ENCODE measurements at regions not wholly inside any gene's neighbourhood (a gene's known extent, or its start where the extent isn't known, plus 50 kb on each side); places are given as distances from the start of the nearest gene placed in this dataset.
"Not testable (repeated sequence)": the region's sequence is repeated elsewhere in the genome, so short reads cannot be mapped to it uniquely, and the experiment has no call there.

DNA sequence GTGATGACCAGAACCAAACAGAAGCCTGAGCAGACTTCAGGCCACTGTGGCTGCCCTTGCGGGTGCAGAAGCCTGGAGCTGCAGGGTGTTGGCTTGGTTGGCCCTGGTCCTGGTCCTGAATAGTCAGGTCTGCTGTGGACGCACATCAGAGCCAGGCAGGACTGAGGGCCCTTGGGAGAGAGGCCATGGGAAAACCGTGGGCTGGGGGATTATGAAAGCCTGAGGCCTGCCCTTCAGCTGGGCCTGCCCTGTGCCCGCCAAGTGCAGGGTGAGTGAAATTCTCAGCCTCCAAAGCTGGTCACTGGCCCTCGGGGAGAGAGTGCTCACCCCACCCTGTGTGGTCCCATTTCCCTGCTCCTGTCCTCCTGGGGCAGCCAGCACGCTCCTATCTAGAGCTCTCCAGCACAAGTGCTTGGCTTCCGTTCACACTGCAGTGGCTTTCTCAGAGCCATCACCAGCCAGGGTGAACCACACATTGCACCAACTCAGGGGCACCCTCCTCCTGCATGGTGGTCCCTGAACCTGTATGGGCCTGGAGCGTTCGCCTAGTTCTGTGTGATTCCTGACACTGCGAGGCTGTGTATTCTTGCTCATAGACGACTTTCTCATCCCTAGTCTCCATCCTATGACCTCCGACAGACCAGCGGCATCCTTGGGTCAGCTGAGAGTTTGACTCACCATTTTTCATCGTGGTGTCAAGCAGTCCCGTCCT is 146.1 kb downstream of the TTLL2 start:
- DNase-seq: no peak

DNA sequence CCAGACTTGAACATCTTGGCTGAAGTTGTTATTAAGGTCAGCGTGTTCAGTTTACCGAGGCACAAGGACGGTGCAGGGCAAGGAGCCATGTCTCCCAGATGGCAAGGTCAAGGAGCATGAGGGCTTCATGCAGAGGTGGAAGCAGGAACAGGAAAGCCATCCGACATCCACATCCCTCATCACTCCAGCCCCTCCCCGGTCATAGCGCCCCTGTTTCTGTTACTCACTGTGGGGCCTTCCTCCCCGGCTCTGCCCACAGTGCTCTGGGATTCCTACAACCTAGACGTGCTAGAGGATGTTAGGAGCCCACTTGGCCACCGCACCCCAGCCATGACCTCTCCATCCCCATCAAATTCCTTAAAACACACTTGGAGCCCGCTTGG is 146.7 kb downstream of the TTLL2 start:
- DNase-seq: no peak

DNA sequence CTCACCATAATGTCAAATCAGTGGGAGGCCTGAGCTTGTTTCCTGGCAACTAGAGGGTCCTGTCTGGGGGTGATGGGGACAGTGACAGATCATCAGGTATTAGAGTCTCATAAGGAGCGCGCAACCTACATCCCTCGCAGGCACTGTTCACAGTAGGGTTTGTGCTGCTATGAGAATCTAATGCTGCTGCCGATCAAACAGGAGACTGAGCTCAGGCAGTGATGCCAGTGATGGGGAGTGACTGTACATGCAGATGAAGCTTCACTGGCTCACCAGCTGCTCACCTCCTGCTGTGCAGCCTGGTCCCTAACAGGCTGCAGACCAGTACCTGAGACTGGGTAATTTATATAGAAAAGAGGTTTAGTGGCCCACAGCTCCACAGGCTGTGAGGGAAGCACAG is 147.3 kb downstream of the TTLL2 start:
- DNase-seq: no peak

DNA sequence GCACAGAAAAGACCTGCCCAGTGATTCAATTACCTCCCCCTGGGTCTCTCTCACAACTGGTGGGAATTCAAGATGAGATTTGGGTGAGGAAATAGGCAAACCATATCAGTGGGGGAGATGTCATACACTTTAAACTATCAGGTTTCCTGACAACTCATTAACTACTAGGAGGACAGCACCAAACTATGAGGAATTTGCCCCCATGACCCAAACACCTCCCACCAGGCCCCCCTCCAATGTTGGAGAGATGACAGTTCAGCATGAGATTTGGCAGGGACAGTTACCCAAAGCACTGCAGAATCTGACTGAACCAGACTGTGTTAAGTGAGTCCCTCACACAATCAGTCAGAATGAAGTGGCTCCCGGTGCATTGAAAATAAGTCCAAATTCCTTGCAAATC is 148.0 kb downstream of the TTLL2 start:
- no peak for DNase-seq

DNA sequence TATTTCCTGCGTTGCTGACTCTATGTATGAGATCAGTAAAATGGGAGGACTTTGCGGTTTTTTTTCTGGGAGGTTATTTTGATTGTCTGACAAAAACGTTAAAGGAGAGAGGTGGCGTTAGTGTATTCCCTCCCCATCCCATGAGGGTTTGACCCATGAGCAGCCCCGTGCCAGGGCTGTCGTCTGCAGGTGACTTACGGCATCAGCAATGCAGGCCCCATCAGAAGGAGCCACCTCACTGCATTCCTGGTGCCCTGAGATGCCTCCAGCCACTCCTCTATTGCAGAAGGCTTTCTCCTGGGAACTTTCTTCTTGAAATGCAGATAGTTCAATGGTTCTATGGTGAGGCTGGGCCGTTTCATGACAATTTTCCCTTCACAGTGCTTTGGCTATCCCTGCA is 149.3 kb downstream of the TTLL2 start:
- DNase-seq: no peak

DNA sequence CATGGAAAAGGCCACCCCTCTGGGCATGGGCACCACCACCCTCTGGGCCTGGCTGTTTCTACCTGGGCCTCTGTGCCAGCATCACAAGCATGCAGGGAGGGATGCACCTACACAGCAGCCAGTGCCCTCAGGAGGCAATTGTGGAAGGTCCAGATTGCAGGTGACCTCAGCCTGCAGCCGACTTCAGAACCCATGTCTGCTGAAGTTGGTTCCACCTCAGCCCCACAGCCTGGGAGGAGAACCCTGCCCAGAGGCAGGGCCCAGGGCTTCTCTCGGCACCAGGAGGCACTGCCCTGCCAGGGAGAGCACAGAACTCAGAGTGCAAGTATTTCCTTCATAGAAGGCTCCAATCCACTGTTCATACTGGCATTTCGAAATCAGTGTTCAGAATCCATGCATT is 149.8 kb downstream of the TTLL2 start:
- no peak for DNase-seq

DNA sequence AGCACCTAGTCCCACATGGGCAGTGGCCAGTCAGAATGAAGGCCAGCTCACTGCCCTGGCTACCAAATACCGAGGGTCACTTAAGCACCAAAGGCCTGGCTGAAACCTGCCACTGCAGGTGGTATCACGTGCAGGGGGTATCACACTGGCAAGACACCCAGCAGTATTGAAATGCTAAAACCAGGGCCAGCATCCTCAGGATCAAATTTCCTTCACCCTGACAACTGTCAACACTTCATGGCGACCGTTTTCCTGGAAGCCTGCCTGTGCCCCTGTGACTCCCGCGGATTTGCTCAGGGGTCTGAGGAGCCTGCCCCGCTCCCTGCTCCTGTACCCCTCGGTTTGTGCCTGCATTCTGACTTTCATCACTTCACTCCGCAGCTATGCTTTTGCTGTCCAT is 151.1 kb downstream of the TTLL2 start:
- DNase-seq: no peak

DNA sequence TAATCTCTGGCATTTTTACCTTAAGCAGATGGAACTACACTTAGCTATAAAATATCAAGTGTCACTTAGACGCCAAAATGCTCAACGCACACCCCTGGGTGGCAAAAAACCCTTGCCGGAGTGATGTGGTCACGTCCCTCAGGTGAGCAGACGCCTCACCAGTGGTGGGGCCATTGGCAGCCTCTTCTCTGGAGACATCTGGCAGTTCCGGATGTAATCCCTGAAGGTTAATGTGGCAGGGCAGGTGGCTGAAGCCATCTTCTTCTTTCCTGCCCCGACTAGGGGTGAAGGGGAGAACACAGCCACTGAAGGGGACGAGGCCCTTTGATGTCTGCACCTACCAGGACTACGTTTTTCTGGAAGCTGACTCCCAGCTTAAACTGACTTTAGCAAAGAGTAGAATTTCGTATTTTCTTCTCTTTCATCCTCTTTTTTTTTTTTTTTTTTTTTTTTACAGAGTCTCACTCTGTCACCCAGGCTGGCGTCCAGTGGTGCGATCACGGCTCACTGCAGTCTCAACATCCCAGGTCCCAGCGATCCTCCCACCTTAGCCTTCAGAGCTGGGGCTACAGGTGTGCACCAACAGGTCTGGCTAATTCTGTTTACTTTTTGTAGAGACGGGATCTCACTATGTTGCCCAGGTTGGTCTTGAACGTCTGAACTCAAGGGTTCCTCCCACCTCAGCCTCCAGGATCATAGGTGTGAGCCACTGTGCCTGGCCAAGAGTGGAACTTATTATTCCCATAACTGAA is 152.1 kb downstream of the TTLL2 start:
- DNase-seq: no peak

DNA sequence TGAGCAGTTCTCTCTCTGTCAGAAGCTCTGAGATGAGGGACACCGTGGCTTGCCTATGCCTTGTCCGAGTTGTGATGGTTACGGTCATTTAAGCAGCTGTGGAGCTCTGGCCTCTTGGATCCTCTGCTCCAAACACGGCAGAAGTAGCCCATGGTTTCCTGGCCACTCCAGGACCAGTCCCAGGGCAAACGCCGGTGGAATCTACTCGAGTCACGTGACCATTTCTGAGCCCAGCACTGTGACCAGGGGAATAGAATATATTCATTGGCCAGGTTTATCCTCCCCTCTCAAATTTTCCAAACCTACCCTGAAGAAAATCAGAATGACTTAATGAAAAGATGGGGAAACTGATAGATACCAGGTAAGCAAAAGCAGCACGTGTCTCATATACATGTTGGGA is 152.8 kb downstream of the TTLL2 start:
- DNase-seq: no peak

DNA sequence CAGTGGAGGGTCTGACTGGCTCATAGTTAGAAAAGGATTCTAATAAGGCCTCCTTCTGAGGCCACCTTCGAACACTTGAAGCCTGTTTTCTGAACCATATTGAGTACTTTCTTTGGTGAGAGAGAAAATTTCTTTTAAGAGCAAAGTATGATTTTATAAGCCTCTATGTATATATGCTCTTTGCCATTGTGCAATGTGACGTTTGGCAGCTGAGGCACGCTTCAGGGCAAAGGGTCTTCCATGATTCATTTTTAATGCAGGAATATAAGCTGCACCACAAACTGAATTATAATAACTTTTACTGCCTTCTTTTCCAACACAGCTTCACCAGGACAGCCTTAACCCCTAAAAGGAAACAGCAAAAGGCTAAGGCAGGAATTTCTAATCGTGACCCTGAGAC is 154.4 kb downstream of the TTLL2 start:
- DNase-seq: no peak

DNA sequence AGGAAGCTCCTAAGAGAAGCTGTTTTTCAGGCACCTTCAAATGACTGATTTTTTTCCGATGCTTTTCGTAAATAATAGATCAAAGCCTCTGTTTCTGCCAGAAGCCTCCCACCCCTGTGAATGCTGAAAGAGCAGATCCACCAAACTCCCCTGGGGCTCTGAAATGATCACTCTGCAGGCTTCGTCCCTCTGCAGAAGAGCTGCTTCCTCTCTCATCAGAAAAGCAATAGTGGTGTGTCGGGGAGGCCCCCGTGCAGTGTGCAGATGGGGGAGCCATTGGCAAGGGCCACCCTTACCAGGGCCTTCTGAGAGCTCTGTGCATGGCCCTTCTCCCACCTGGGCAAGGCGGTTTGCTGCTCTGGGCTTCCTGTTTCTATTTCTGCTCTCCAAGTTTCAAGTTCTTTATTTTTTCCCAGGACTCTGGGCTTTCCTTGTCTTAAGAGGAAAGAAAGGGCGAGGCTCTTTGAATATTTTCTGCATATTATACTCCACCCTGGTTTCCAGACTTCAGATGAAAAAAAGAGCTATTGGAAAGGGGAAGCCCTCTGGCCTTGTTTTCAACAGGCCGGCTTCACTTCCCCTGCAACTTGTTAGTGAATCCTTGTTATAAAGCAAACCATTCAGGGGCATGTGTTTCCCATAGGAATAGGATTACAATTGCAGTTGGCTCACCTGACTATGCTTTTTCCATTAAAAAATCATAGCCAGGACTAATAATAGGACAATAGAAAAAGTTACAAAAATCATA is 155.2 kb downstream of the TTLL2 start:
- no peak for DNase-seq

DNA sequence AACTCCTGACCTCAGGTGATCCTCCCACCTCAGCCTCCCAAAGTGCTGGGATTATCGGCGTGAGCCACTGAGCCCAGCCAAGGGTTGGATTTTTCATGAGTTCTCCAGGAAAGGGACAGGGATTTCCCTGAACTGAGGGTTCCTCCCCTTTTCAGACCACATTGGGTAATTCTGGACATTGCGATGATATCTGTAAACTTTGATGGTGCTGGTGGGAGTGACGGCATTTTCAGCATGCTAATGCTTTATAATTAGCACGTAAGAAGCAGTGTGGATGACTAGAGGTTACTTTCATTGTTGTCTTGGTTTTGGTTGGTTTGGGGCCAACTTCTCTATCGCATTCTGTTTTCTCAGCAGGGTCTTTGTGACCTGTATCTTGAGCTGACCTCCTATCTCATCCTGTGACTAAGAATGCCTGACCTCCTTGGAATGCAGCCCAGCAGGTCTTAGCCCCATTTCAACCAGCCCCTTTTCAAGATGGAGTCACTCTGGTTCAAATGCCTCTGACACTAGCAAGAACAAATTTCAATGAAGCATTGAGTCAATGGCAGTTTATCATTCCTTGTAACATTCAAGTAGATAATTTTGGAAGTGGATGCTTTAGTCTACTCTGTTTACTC is 156.5 kb downstream of the TTLL2 start:
- no peak for DNase-seq

DNA sequence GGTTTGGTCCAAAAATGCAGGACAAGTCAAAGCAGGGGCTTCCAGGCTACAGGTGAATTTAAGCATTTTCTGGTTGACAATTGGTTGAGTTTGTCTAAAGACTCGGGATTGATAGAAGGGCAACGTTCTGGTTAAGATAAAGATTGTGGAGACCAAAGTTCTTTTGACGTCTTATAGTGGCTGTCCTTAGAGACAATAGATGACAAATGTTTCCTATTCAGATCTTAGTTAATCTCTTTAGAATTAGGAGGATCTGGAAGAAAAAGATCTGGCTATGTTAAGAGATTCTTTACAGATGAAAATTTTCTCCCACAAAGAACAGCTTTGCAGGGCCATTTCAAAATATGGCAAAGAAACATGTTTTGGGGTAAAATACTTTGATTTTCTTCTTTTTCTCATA is 157.9 kb downstream of the TTLL2 start:
- DNase-seq: not testable (repeated sequence)

DNA sequence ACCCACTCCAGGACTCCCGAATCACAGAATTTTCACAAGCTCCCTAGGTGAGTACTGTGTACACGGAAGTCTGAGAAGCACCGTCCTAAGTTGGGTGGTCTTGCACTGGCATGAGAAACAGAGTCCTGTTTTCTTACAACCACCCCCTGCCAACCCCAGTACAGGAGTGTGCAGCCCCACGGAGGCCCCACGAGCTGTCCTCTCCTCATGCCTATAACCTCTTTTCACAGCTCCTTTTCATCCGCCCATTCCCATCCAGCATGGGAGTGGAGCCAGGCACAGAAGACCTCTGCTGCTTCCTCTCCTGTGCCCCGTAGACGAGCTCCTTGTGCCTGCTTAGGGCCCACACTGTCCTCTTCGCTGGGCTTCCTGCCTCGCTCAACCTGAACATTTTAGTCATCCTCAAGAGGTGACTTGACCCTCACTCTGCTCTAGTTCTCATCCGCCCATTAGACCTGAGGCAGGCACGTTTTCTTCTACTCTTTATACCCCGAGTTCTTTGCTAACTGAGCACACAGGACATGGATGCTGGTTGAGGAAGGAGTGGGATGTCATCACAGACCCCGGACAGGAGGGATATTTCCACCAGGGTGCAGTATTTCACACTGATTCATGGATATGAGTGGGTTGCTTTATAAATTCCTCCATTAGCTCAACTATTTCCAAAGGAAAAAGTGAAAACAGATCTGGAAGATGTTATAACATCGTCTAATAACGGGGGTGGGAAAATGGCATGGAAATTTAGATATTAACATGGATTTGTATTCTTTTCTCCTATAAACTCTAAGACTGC is 160.5 kb downstream of the TTLL2 start:
- peak; percentile 72 for DNase-seq

DNA sequence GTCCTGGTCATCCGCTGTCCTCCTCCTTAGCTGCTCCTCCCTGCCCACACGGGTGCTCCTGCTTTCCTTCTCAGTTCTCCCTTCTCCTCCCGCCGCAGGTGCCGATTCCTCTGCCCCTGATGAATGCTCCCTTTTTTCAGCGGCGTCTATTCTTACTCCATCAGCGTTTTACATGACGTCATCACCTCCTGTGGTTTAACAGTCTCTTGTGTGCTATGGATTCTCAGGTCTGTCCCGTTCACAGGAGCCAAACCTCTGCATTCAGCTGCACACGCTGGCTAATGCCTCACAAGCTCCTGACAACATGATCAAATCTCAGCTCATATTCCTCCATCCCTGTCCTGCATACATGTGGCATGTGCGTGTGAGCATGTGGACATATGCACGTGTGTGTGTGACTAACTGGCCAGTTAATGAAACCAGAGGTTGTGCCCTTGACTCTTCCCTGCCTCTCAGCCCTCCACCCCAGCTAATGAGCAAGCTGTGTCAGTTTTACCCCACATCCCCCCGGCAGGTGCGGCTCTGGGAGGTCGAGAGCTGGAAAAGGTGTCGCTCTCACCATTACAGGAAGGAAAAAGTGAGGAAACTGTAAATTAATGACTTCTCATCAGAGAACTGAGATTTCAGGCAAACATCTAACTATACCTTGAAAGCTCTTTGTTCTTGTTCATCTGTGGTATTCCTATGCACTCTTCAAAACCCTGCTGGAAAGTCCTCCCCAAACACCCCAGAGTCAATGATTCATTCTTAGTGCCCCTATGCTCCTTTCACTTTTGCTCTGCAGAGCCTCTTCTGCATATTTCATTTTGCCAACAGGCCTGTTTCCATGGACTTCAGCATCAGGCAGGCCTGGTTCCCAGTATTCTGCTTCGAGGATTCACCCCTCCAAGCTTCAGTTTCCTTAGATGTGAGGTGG is 163.1 kb downstream of the TTLL2 start:
- no peak for DNase-seq

DNA sequence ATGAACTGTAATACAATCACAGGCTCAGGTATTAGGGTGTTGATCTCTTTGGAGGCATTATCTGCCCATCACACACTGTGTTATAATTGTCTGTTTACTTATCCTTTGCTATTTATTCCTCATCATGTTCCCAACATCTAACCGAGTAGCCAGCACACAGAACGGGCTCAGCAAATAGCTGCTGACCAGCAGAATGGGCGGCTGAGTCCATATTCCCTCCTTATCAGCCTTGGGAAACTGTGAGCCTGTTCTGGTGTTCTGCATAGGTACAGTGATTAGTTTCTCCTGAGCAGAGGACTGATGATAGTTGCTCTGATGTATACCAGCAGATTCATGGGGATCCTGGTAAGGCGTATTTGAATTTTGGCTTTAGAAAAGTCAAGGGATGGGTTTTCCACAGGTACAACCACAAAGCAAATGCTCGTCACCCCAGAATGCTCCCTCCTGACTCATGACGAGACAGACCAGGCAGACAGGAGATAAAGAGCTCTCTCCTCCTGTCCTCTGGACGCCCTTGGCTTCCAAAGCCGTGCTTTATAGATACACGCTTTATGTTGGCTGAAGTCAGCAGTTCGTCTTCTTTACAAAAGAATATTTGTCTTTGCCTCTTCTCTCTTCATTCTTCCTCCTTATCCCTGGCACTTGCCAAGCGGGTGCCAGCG is 166.7 kb downstream of the TTLL2 start:
- DNase-seq: no peak

DNA sequence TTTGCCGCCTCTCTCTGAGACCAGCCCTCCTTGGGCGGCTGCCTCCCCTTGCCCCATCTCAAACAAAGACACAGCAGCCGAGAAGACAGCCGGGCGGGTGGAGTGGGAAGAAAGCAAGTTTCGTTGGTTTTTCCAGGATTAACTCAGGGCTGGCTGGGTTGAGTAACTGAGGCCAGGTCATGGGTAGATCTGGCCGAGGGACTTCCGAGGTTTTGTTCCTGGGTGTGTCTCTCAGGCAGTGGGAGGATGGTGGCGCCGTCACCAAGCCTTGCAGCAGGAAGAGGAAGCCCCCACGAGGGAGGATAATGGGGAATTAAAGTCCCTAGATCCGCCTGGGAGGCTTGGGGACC is 167.2 kb downstream of the TTLL2 start:
- DNase-seq: no peak

DNA sequence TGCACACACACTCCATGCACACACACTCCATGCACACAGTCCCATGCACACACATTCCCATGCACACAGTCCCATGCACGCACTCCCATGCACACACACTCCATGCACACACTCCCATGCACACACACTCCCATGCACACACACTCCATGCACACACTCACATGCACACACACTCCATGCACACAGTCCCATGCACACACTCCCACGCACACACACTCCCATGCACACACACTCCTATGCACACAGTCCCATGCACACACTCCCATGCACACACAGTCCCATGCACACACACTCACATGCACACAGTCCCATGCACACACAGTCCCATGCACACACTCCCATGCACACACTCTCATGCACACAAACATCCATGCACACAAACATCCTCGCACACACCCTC is 168.4 kb downstream of the TTLL2 start:
- no peak for DNase-seq

DNA sequence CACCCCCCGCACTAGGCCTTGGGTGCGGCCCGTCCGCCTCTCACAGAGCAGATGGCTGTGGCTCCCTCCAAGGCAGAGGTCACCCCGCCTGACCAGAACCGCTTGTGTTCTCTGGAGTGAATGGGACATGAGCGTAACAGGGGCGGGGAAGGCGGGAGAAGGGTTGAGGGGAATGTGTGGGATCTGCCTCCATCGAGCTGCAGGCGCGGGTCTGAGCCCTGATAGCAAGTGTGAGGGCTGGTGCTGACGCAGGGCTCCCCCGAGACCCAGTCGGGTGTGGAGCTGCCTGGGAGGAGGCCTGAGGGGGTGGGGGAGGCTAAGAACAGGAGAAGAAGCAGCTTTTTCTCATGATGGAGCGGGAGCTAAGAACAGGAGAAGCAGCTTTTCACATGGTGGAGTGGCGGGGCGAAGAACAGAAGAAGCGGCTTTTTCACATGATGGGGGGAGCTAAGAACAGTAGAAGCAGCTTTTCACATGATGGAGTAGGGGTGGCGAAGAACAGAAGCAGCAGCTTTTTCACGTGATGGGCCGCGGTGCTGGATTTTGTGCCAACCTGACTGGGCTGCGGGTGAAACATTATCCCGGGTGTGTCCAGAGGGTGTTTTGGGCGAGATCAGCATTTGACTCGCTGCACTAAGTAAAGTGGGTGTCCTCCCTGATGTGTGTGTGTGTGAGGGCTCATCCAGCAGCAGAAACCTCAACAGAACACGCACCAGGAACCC is 169.3 kb downstream of the TTLL2 start:
- peak; percentile 71 for DNase-seq
